GM23248 (cell line): ENCODE measurements at regions not wholly inside any gene's neighbourhood (a gene's known extent, or its start where the extent isn't known, plus 50 kb on each side); places are given as distances from the start of the nearest gene placed in this dataset.

Experiments
- DNase-seq: peaks from one replicate; pipeline ENCODE4 v3.0.0-alpha.2; 2015
- H2AFZ ChIP-seq: fragments of 200-600 bp; sonication (generic); 2 replicates; pipeline ENCODE4 v1.6.1; 2016; ENCODE audit warnings: antibody characterized with exemption
- H3F3A ChIP-seq: fragments of 200-600 bp; sonication (generic); 2 replicates; pipeline ENCODE4 v1.6.1; 2016; ENCODE audit warnings: mild to moderate bottlenecking, antibody characterized with exemption, mixed run types; ENCODE audit not compliant: insufficient read depth
- H3K27ac ChIP-seq: fragments of 200-600 bp; sonication (generic); 2 replicates; pipeline ENCODE4 v1.5.1; 2016; ENCODE audit warnings: mild to moderate bottlenecking
- H3K27me3 ChIP-seq: fragments of 200-600 bp; sonication (generic); replicated peaks from 2 replicates; pipeline ENCODE4 v1.6.1; 2016; ENCODE audit warnings: mild to moderate bottlenecking; ENCODE audit not compliant: insufficient read depth
- H3K36me3 ChIP-seq: fragments of 200-600 bp; sonication (generic); 2 replicates; pipeline ENCODE4 v1.6.1; 2016; ENCODE audit warnings: low read depth, mild to moderate bottlenecking
- H3K4me1 ChIP-seq: fragments of 200-600 bp; sonication (generic); 2 replicates; pipeline ENCODE4 v1.6.1; 2016; ENCODE audit warnings: mild to moderate bottlenecking; ENCODE audit not compliant: insufficient read depth
- H3K4me2 ChIP-seq: fragments of 200-600 bp; sonication (generic); one replicate; pipeline ENCODE4 v1.6.1; 2016; ENCODE audit warnings: mild to moderate bottlenecking; ENCODE audit not compliant: unreplicated experiment
- H3K4me3 ChIP-seq: fragments of 200-600 bp; sonication (generic); 2 replicates; pipeline ENCODE4 v1.5.1; 2016; ENCODE audit warnings: mild to moderate bottlenecking
- H3K79me2 ChIP-seq: fragments of 200-600 bp; sonication (generic); 2 replicates; pipeline ENCODE4 v1.6.1; 2016; ENCODE audit warnings: mild to moderate bottlenecking; ENCODE audit not compliant: insufficient read depth
- H3K9ac ChIP-seq: fragments of 200-600 bp; sonication (generic); 2 replicates; pipeline ENCODE4 v1.6.1; 2016; ENCODE audit warnings: mild to moderate bottlenecking
- H3K9me2 ChIP-seq: fragments of 200-600 bp; sonication (generic); 2 replicates; pipeline ENCODE4 v1.6.1; 2016; ENCODE audit warnings: mixed run types, mild to moderate bottlenecking, moderate library complexity; ENCODE audit not compliant: insufficient read depth
- H3K9me3 ChIP-seq: fragments of 200-600 bp; sonication (generic); one replicate; pipeline ENCODE4 v1.6.1; 2017; ENCODE audit warnings: low read depth
- H4K20me1 ChIP-seq: fragments of 200-600 bp; sonication (generic); 2 replicates; pipeline ENCODE4 v1.6.0; 2016; ENCODE audit not compliant: insufficient read depth
- EZH2 ChIP-seq: fragments of 200-600 bp; sonication (generic); IDR thresholded peaks from 2 replicates; pipeline ENCODE4 v1.6.1; 2018; ENCODE audit warnings: antibody characterized with exemption, mild to moderate bottlenecking; ENCODE audit not compliant: insufficient read depth, poor library complexity, severe bottlenecking
- EZH2phosphoT487 ChIP-seq: fragments of 200-600 bp; sonication (generic); IDR thresholded peaks from 2 replicates; pipeline ENCODE4 v1.6.1; 2018; ENCODE audit warnings: antibody characterized with exemption, moderate library complexity, mild to moderate bottlenecking, low read depth; ENCODE audit not compliant: insufficient read depth
- WGBS, 2 experiments: methylation state at CpG; one replicate each; pipeline ENCODE4 v1.1.6; 2015 to 2017; ENCODE audit warnings: low lambda C conversion rate in 2 of 2, low coverage in 1 of 2; ENCODE audit errors: missing lambda C conversion rate in 2 of 2; 5-methylcytosine and 5-hydroxymethylcytosine counted together
- in situ Hi-C: fragments of 300-500 bp; cut with MboI; formaldehyde crosslinking; loops from 2 replicates; pipeline ENCODE4 v1.15.0; 2020

DNA sequence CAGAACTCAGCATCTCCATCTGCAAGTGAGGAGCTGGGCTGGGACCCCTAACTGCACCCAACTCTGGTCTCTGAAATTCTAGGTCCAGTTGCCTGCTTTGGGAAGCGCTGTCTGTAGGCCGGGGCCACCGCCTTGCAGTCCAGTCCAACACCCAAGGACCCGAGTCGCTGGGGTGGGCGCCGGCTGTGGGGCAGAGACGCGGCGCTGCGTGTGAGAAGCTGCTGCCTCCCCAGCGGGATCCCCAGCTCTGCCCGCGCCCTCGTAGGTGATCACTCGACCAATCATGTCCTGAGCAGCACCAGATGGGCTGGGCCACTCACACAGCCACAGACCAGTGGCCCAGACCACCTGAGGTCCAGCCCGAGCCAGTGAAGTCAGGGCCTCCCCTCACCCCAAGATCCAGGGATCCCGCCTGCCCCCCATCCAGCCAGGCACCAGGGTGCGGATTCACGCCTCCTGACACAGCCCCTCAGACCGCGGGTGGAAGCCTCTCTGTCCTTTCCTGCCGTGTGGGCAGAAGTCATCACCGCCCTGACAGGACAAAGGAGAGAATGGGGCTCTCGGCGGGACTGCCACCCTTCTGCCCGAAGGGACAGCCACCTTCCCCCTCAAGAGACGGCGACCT lies 67.4 kb upstream of the ADGRA1 start:
- Histone ChIP-seq H3K36me3 (no peaks in the 10 kb centered on the region), H3K9me2 (no peaks in the 10 kb centered on the region), H3K4me2 (no peak overlapping the region), H2AFZ (no peak overlapping the region), H3K27me3 (peaks cover 12% of the 10 kb centered on the region), H3K4me1 (no peaks in the 10 kb centered on the region), H3F3A (no peaks in the 10 kb centered on the region), H3K4me3 (no peak overlapping the region), H4K20me1 (no peaks in the 10 kb centered on the region), H3K9ac (no peak overlapping the region), H3K27ac (no peak overlapping the region), H3K79me2 (no peaks in the 10 kb centered on the region), H3K9me3 (no peaks in the 10 kb centered on the region)
- no peak for DNase-seq
- 65 to 68% methylated on average over 13 to 29 of the region's 29 CpGs for WGBS, 2 experiments
- no peak for TF ChIP-seq EZH2phosphoT487
- no peak for TF ChIP-seq EZH2
- in situ Hi-C loops: no loop called here

DNA sequence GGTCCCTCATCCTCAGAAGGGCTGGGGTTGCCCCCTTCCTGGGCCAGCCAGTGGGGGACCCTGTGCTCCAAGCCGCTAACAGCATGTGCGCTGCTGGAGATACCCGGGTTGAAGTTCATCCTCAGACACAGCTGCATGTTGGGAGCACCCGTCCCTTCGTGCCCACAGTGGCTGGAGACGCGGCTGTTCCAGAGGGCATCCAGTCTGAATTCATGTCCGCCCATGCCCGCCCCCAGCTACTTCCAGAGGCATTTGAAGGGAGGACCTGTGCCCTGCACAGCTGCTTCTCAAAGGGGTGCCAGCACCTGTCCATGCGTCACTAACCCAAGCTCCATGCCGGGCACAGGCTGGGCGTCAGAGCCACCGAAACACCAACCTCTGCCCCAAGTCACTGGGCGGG lies 68.1 kb upstream of the ADGRA1 start:
- 75 to 78% methylated on average over 13 to 14 of the region's 14 CpGs for WGBS, 2 experiments
- TF ChIP-seq EZH2phosphoT487 (no peak), EZH2 (no peak)
- H3K9me3 ChIP-seq: no peaks in the 10 kb centered on the region

DNA sequence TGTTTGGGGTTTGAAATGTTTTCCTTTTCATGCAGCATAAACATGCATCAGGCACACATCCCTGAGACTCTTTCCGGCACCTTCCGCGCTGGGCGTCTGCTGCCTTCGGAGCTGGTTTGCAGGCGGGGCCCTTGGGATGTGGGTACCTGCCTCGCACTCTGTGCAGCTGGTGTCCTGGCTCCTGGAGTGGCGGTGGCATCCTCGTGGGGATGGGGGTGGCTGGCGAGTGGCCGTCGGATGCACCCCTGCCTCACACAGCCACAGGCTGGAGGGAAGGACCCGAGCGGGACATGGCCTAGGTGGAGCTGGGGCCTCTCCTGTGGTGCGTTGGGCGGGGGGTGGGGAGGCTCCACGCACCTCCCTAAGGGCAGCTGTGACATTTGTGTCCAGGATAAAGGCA lies 68.5 kb upstream of the ADGRA1 start:
- H3K79me2 ChIP-seq: no peaks in the 10 kb centered on the region
- no peak overlapping the region for H3K27ac ChIP-seq
- WGBS, 2 experiments: 69 to 76% methylated on average over 15 to 17 of the region's 17 CpGs
- peaks cover 3% of the 10 kb centered on the region; the same call in 1 of the 2 replicates for H3K27me3 ChIP-seq
- H3F3A ChIP-seq: no peaks in the 10 kb centered on the region
- H4K20me1 ChIP-seq: no peaks in the 10 kb centered on the region
- no peak overlapping the region for H3K4me2 ChIP-seq
- no peak overlapping the region for H3K4me3 ChIP-seq
- in situ Hi-C loops: no loop called here
- no peak overlapping the region for H3K9ac ChIP-seq
- DNase-seq: no peak
- no peak overlapping the region for H2AFZ ChIP-seq
- H3K4me1 ChIP-seq: no peaks in the 10 kb centered on the region
- no peaks in the 10 kb centered on the region for H3K9me3 ChIP-seq
- TF ChIP-seq EZH2 (no peak), EZH2phosphoT487 (no peak)
- no peaks in the 10 kb centered on the region for H3K9me2 ChIP-seq
- H3K36me3 ChIP-seq: no peaks in the 10 kb centered on the region

More for the DNA sequence above, 68.1 kb upstream of the ADGRA1 start:
- Histone ChIP-seq H3K9me2 (no peaks in the 10 kb centered on the region), H3K27me3 (peaks cover 8% of the 10 kb centered on the region), H2AFZ (no peak overlapping the region), H3K9ac (no peak overlapping the region), H3K79me2 (no peaks in the 10 kb centered on the region), H3K4me3 (no peak overlapping the region), H3K4me2 (no peak overlapping the region), H3K4me1 (no peaks in the 10 kb centered on the region), H3K27ac (no peak overlapping the region), H3K36me3 (no peaks in the 10 kb centered on the region), H3F3A (no peaks in the 10 kb centered on the region), H4K20me1 (no peaks in the 10 kb centered on the region)
- in situ Hi-C loops: no loop called here
- no peak for DNase-seq

DNA sequence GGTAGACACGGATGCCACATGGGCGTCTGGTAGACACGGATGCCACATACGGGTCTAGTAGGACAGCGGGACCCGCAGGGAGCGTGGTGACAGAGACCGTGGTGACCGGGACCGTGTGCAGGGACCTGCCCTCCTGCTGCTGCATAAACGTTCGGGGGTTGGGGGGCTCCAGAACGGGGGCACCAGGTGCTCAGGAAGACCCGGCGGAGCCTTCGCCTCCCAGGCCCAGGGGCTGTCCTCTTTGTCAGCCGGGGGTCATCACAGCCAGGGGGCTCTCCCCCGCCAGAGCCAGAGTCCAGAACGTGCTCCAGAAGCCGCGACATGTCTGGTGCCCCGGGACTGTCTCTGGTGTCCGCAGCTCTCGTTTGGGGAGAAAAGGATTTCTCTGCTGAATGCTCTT lies 69.2 kb upstream of the ADGRA1 start:
- Histone ChIP-seq H3K27me3 (no peaks in the 10 kb centered on the region; the same call in 1 of the 2 replicates), H3K4me3 (no peak overlapping the region), H3F3A (no peaks in the 10 kb centered on the region), H3K79me2 (no peaks in the 10 kb centered on the region), H3K9ac (no peak overlapping the region), H3K9me2 (no peaks in the 10 kb centered on the region), H3K36me3 (no peaks in the 10 kb centered on the region), H3K27ac (no peak overlapping the region), H3K9me3 (no peaks in the 10 kb centered on the region), H3K4me2 (no peak overlapping the region), H4K20me1 (no peaks in the 10 kb centered on the region), H2AFZ (no peak overlapping the region), H3K4me1 (no peaks in the 10 kb centered on the region)
- WGBS, 2 experiments: 66 to 69% methylated on average over 17 to 24 of the region's 24 CpGs
- no peak for DNase-seq
- TF ChIP-seq EZH2phosphoT487: no peak
- TF ChIP-seq EZH2: no peak
- in situ Hi-C loops: no loop called here

DNA sequence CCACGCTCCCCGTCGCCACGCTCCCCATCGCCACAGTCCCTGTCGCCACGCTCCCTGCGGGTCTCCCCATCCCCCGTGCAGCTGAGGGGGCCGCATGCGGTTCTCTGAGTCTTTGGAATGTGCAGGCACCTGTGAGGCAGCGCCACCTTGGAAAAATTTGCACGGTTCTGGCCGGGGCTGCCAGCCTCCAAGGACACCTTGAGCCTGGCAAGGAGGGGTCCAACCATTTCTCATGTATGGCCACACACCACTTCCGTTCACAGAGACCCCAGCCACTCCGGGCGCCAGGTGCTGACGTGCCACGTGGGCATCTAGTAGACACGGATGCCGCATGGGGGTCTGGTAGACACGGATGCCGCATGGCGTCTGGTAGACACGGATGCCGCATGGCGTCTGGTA lies 70.5 kb upstream of the ADGRA1 start:
- Histone ChIP-seq H3K4me1 (no peaks in the 10 kb centered on the region), H3K9me3 (no peaks in the 10 kb centered on the region), H3K4me3 (no peak overlapping the region), H3K4me2 (no peak overlapping the region), H3K27ac (no peak overlapping the region), H3K9ac (no peak overlapping the region), H4K20me1 (no peaks in the 10 kb centered on the region), H2AFZ (no peak overlapping the region), H3K79me2 (no peaks in the 10 kb centered on the region), H3F3A (no peaks in the 10 kb centered on the region), H3K9me2 (no peaks in the 10 kb centered on the region), H3K36me3 (no peaks in the 10 kb centered on the region), H3K27me3 (no peaks in the 10 kb centered on the region)
- WGBS, 2 experiments: 88% methylated on average over 24 to 27 of the region's 27 CpGs
- in situ Hi-C loops: no loop called here
- no peak for TF ChIP-seq EZH2phosphoT487
- TF ChIP-seq EZH2: no peak
- no peak for DNase-seq
